ENCODE measurements at regions not wholly inside any gene's neighbourhood (a gene's known extent, or its start where the extent isn't known, plus 50 kb on each side); places are given as distances from the start of the nearest gene placed in this dataset.
"Not testable (repeated sequence)": the region's sequence is repeated elsewhere in the genome, so short reads cannot be mapped to it uniquely, and the experiment has no call there.

GRCh38 chr11:71182791-71183677 is 69.3 kb downstream of the SHANK2 start:
- no peak for DNase-seq (ENCODE audit: low spot score)

GRCh38 chr11:71181566-71181965 is 70.8 kb downstream of the SHANK2 start:
- no peak for DNase-seq (ENCODE audit: low spot score)

- no peak for DNase-seq (ENCODE audit: low spot score)
Measured at GRCh38 chr11:71180694-71181470, 71.5 kb downstream of the SHANK2 start.

GRCh38 chr11:71179877-71180605 is 72.3 kb downstream of the SHANK2 start:
- no peak for DNase-seq (ENCODE audit: low spot score)

- DNase-seq (ENCODE audit: low spot score), result no peak
Measured at GRCh38 chr11:71178076-71178475, 74.3 kb downstream of the SHANK2 start.

GRCh38 chr11:71176812-71177211 is 75.6 kb downstream of the SHANK2 start:
- DNase-seq (ENCODE audit: low spot score), result no peak

GRCh38 chr11:71173709-71174108 is 78.7 kb downstream of the SHANK2 start:
- DNase-seq (ENCODE audit: low spot score), result no peak

GRCh38 chr11:71172680-71173079 is 79.7 kb downstream of the SHANK2 start:
- DNase-seq (ENCODE audit: low spot score), result no peak

GRCh38 chr11:71171576-71171975 is 80.8 kb downstream of the SHANK2 start:
- DNase-seq (ENCODE audit: low spot score), result no peak

GRCh38 chr11:71170624-71171423 is 81.6 kb downstream of the SHANK2 start:
- DNase-seq (ENCODE audit: low spot score), result no peak

GRCh38 chr11:71169313-71169712 is 83.1 kb downstream of the SHANK2 start:
- DNase-seq (ENCODE audit: low spot score), result no peak

GRCh38 chr11:71167814-71168213 is 84.6 kb downstream of the SHANK2 start:
- not testable (repeated sequence) for DNase-seq (ENCODE audit: low spot score)

- DNase-seq (ENCODE audit: low spot score), result no peak
Measured at GRCh38 chr11:71165771-71166170, 86.6 kb downstream of the SHANK2 start.

GRCh38 chr11:71164621-71165020 is 87.8 kb downstream of the SHANK2 start:
- DNase-seq (ENCODE audit: low spot score), result no peak

- no peak for DNase-seq (ENCODE audit: low spot score)
Measured at GRCh38 chr11:71164186-71164585, 88.2 kb downstream of the SHANK2 start.

GRCh38 chr11:71163371-71163770 is 89.0 kb downstream of the SHANK2 start:
- DNase-seq (ENCODE audit: low spot score), result peak; percentile 2

GRCh38 chr11:71158936-71159335 is 93.4 kb downstream of the SHANK2 start:
- DNase-seq (ENCODE audit: low spot score), result no peak

- DNase-seq (ENCODE audit: low spot score), result not testable (repeated sequence)
Measured at GRCh38 chr11:71157676-71158075, 94.7 kb downstream of the SHANK2 start.

GRCh38 chr11:71156301-71156700 is 96.1 kb downstream of the SHANK2 start:
- DNase-seq (ENCODE audit: low spot score), result no peak

GRCh38 chr11:71155846-71156245 is 96.5 kb downstream of the SHANK2 start:
- no peak for DNase-seq (ENCODE audit: low spot score)

GRCh38 chr11:71154261-71154805 is 98.0 kb downstream of the SHANK2 start:
- DNase-seq (ENCODE audit: low spot score), result no peak
